Ishikawa (cell line): ENCODE measurements at regions not wholly inside any gene's neighbourhood (a gene's known extent, or its start where the extent isn't known, plus 50 kb on each side); places are given as distances from the start of the nearest gene placed in this dataset.
A peak's percentile ranks its signal among the peaks of the same experiment; 100 is the strongest.

Source experiments
- CEBPB ChIP-seq: IDR thresholded peaks from 2 replicates; pipeline ENCODE4 v1.6.1; 2012
- CREB1 ChIP-seq: IDR thresholded peaks from 2 replicates; pipeline ENCODE4 v1.6.1; 2012; ENCODE audit warnings: low read depth
- EGR1 ChIP-seq: IDR thresholded peaks from 2 replicates; pipeline ENCODE4 v1.6.1; 2012
- EP300 ChIP-seq: IDR thresholded peaks from 2 replicates; pipeline ENCODE4 v1.6.1; 2012; ENCODE audit warnings: borderline replicate concordance
- FOXM1 ChIP-seq: IDR thresholded peaks from 2 replicates; pipeline ENCODE4 v1.6.1; 2012; ENCODE audit warnings: low read depth, borderline replicate concordance
- NFIC ChIP-seq: IDR thresholded peaks from 2 replicates; pipeline ENCODE4 v1.6.1; 2012
- RAD21 ChIP-seq: IDR thresholded peaks from 2 replicates; pipeline ENCODE4 v1.6.1; 2012; ENCODE audit warnings: low read depth
- REST ChIP-seq: IDR thresholded peaks from 2 replicates; pipeline ENCODE4 v1.6.1; 2012; ENCODE audit warnings: low read depth, mild to moderate bottlenecking
- TAF1 ChIP-seq: IDR thresholded peaks from 2 replicates; pipeline ENCODE4 v1.6.1; 2012; ENCODE audit warnings: low read depth, mild to moderate bottlenecking
- TCF12 ChIP-seq: IDR thresholded peaks from 2 replicates; pipeline ENCODE4 v1.6.1; 2012; ENCODE audit warnings: low read depth
- TEAD4 ChIP-seq: IDR thresholded peaks from 2 replicates; pipeline ENCODE4 v1.6.1; 2012
- USF1 ChIP-seq: IDR thresholded peaks from 2 replicates; pipeline ENCODE4 v1.6.1; 2012
- YY1 ChIP-seq: IDR thresholded peaks from 2 replicates; pipeline ENCODE4 v1.6.1; 2012; ENCODE audit warnings: low read depth
- ZBTB7A ChIP-seq: IDR thresholded peaks from 2 replicates; pipeline ENCODE4 v1.6.1; 2012; ENCODE audit warnings: low read depth
- TF ChIP-seq, protein P1 (sequence below): IDR thresholded peaks from 2 replicates; pipeline ENCODE4 v1.6.1; 2012

DNA sequence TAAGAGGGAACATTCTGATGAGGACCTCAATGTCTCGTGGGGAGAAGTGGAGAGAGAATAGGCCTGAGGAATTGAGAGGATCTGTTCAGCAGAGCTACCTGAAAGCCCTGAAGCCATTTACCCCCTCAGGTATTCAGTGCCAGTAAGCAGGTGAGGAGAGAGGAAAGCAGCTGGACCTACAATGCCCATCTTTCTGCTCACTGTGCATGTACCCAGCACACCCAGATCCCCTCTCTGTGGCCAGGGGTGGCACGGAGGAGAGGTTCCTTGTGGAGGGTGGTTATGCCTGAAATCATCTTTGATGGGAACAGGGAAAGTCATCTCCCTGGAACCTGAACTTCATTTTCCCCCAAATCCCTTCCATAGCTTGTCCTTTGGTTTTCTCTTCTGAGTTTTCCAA, 277.8 kb upstream of the B3GAT1 start:
- TF ChIP-seq CEBPB = no peak
- TF ChIP-seq, protein P1, sequence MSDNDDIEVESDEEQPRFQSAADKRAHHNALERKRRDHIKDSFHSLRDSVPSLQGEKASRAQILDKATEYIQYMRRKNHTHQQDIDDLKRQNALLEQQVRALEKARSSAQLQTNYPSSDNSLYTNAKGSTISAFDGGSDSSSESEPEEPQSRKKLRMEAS = no peak
- no peak for TF ChIP-seq EGR1
- TF ChIP-seq ZBTB7A = no peak

DNA sequence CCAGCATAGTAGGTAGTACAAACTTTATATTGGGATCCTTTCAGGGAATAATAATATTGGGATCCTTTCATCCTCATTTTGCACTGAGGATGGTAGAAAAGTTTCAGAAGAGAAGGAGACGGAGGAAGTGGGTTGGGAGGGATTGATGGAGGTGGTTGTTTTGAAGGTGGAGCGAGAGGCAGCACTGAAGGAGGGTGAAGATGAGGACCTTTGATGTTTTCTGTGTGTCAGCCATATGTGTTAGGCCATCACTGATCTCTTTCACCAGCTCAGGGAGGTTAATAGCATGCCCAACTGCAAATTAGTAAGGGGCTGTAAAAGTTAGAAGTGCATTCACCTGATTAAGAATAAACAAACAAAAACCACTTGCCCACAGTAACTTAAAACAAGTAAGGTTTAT, 275.5 kb upstream of the B3GAT1 start:
- TF ChIP-seq YY1 (no peak), RAD21 (no peak), TCF12 (no peak), USF1 (no peak), NFIC (no peak), ZBTB7A (no peak), TAF1 (no peak)
- TF ChIP-seq, protein P1 = no peak

DNA sequence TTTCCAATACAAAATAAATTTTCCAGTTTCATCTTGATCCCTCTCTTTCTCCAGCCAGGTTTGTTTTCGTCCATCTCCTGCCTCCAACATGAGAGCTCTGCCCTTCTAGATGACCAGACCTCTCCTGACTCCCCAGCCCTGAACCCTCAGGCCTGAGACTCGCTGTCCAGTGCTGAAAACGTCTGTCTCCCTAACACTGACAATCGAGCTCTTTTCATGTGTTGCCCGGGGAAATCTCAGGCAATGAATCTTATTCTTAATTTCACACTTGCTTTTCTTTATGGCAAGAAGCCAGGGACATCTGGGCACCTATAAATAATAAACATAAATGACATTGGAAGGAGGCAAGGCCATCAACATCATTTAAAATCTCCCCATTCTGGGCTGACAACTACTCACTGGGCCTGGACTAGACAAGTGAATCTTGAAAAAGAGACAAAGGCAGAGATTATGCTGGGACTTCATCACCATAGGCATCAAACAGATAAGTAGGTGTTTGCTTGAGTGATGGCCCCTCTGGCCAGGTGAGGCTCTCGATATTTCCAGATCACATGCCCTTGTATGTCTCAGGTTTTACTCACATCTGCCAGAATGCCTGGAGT, 274.5 kb upstream of the B3GAT1 start:
- TF ChIP-seq REST (peak; percentile 75), NFIC (no peak), TEAD4 (no peak)

DNA sequence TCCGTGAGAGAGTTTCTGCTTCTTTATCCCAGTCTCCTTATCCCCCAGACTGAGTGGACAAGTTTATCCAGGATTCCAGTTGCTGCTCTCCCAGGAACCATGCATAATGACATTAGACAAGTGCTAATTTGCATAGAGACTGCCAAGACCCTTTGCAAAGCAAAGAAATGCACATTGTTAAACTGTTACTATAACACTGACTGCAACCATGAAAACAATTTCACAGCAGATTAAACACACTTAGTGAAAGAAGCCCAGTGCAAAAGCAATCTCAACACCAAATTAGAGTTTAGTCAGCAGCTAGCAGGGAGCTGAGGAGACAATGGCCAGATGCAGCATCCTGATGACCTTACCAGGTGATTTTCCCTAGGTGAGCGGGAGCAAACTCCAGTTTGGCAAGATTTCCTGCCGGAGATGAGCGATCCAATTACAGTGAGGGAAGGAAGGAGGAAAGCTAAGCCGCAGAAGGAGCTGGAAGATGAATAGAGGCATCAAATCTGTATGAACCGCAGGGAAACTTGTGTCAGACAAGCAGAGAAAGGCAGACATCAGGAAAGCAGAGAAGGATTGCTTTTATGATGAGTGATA, 273.8 kb upstream of the B3GAT1 start:
- TF ChIP-seq USF1 = no peak
- TF ChIP-seq ZBTB7A = no peak
- TF ChIP-seq YY1 = no peak
- no peak for TF ChIP-seq TCF12
- no peak for TF ChIP-seq EP300
- TF ChIP-seq, protein P1 = no peak
- no peak for TF ChIP-seq CREB1
- no peak for TF ChIP-seq EGR1
- no peak for TF ChIP-seq FOXM1
- no peak for TF ChIP-seq NFIC
- TF ChIP-seq RAD21 = no peak
- no peak for TF ChIP-seq REST
- no peak for TF ChIP-seq TEAD4
- no peak for TF ChIP-seq TAF1
- no peak for TF ChIP-seq CEBPB

- no peak for TF ChIP-seq YY1
- TF ChIP-seq USF1 = no peak
- no peak for TF ChIP-seq ZBTB7A
These were observed 272.5 kb upstream of the B3GAT1 start for GRCh38 chr11:134684576-134684975.

DNA sequence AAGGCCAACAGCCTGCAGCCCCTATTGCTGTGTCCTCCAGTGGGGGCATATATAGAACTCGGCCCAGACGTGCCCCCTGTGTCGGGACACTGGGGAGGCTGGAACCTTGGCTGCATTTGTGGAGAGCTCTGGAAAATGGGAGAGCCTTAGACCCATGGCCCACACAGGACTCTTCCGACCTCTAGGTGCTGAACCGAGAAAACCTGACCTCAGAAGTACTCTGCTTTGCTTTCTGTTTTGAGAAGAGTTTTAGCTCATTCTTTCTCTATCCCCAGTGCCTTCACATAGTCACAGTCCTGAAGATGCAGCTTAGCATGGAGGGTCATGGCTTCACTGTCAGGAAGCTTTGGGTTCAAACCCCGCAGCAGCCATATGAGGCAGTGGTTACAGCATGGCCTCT, 271.8 kb upstream of the B3GAT1 start:
- TF ChIP-seq NFIC (no peak), TAF1 (no peak), RAD21 (no peak), REST (no peak), ZBTB7A (no peak), CREB1 (no peak), USF1 (no peak), EP300 (no peak)
